ENCODE measurements at regions not wholly inside any gene's neighbourhood (a gene's known extent, or its start where the extent isn't known, plus 50 kb on each side); places are given as distances from the start of the nearest gene placed in this dataset.
A peak's percentile ranks its signal among the peaks of the same experiment; 100 is the strongest.

- Histone ChIP-seq H2AFZ (ENCODE audit: low read length) (no peak overlapping the region), H3K9me3 (ENCODE audit: low read depth, low read length) (no peaks in the 10 kb centered on the region), H3K79me2 (ENCODE audit: insufficient read depth, low read length) (no peaks in the 10 kb centered on the region), H3K36me3 (ENCODE audit: insufficient read depth, low read length) (no peaks in the 10 kb centered on the region), H3K4me3 (ENCODE audit: insufficient read depth, low read length) (no peak overlapping the region), H3K27me3 (ENCODE audit: insufficient read depth, low read length) (no peaks in the 10 kb centered on the region), H3K27ac (ENCODE audit: low read depth, low read length) (no peak overlapping the region), H3K4me1 (ENCODE audit: insufficient read depth, low read length) (peaks cover 17% of the 10 kb centered on the region), H4K20me1 (ENCODE audit: insufficient read depth, low read length) (no peaks in the 10 kb centered on the region), H3K4me2 (ENCODE audit: insufficient read depth, low read length) (no peak overlapping the region)
- DNase-seq (ENCODE audit: insufficient read length, low spot score, missing footprints): no peak
- no peak for TF ChIP-seq CTCF (IDR thresholded peaks at IDR 0.05; ENCODE audit: extremely low read depth, low read depth, low read length)
These were observed 194.9 kb downstream of the BCAS1 start for GRCh38 chr20:53875452-53875851.

GRCh38 chr20:53874706-53875105, 195.7 kb downstream of the BCAS1 start:
- H3K36me3 ChIP-seq (ENCODE audit: insufficient read depth, low read length): no peaks in the 10 kb centered on the region
- H3K79me2 ChIP-seq (ENCODE audit: insufficient read depth, low read length): no peaks in the 10 kb centered on the region
- no peak for DNase-seq (ENCODE audit: insufficient read length, low spot score, missing footprints)
- peaks cover 18% of the 10 kb centered on the region for H3K4me1 ChIP-seq (ENCODE audit: insufficient read depth, low read length)
- no peaks in the 10 kb centered on the region for H3K27me3 ChIP-seq (ENCODE audit: insufficient read depth, low read length)
- no peaks in the 10 kb centered on the region for H4K20me1 ChIP-seq (ENCODE audit: insufficient read depth, low read length)
- no peak overlapping the region for H3K4me3 ChIP-seq (ENCODE audit: insufficient read depth, low read length)
- H3K4me2 ChIP-seq (ENCODE audit: insufficient read depth, low read length): no peak overlapping the region
- no peak overlapping the region for H3K27ac ChIP-seq (ENCODE audit: low read depth, low read length)
- no peaks in the 10 kb centered on the region for H3K9me3 ChIP-seq (ENCODE audit: low read depth, low read length)
- no peak for TF ChIP-seq CTCF (IDR thresholded peaks at IDR 0.05; ENCODE audit: extremely low read depth, low read depth, low read length)
- H2AFZ ChIP-seq (ENCODE audit: low read length): peak overlapping the region; percentile 3

GRCh38 chr20:53874104-53874503, 196.3 kb downstream of the BCAS1 start:
- H3K27ac ChIP-seq (ENCODE audit: low read depth, low read length): no peak overlapping the region
- no peaks in the 10 kb centered on the region for H3K79me2 ChIP-seq (ENCODE audit: insufficient read depth, low read length)
- H4K20me1 ChIP-seq (ENCODE audit: insufficient read depth, low read length): no peaks in the 10 kb centered on the region
- TF ChIP-seq CTCF (IDR thresholded peaks at IDR 0.05; ENCODE audit: extremely low read depth, low read depth, low read length): no peak
- no peak overlapping the region for H3K4me3 ChIP-seq (ENCODE audit: insufficient read depth, low read length)
- no peaks in the 10 kb centered on the region for H3K9me3 ChIP-seq (ENCODE audit: low read depth, low read length)
- H3K4me2 ChIP-seq (ENCODE audit: insufficient read depth, low read length): no peak overlapping the region
- no peak overlapping the region for H2AFZ ChIP-seq (ENCODE audit: low read length)
- H3K36me3 ChIP-seq (ENCODE audit: insufficient read depth, low read length): no peaks in the 10 kb centered on the region
- DNase-seq (ENCODE audit: insufficient read length, low spot score, missing footprints): no peak
- H3K4me1 ChIP-seq (ENCODE audit: insufficient read depth, low read length): peaks cover 24% of the 10 kb centered on the region
- no peaks in the 10 kb centered on the region for H3K27me3 ChIP-seq (ENCODE audit: insufficient read depth, low read length)

DNA sequence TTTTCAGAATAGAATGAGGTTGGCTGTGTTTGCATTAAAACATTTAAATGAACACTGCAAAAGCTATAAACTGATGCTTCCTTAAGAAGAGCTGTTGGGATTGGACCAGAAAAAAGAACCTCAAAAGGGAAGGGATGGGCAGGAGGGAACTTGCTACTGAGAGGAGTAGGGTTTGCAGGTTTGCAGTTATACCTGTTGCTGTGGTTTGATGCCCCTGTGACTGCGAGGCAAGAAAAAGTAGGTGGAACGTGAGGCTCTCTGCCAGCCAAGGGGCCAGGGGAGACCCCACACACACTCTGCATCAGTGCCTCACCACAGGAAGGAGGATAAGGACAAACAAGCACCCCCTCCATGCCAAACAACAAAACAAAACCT, 197.2 kb downstream of the BCAS1 start:
- Histone ChIP-seq H3K27ac (ENCODE audit: low read depth, low read length) (peak overlapping the region; percentile 81), H3K79me2 (ENCODE audit: insufficient read depth, low read length) (no peaks in the 10 kb centered on the region), H4K20me1 (ENCODE audit: insufficient read depth, low read length) (no peaks in the 10 kb centered on the region), H3K4me2 (ENCODE audit: insufficient read depth, low read length) (peak overlapping the region; percentile 68), H3K9me3 (ENCODE audit: low read depth, low read length) (no peaks in the 10 kb centered on the region), H3K36me3 (ENCODE audit: insufficient read depth, low read length) (no peaks in the 10 kb centered on the region), H3K4me1 (ENCODE audit: insufficient read depth, low read length) (peaks cover 24% of the 10 kb centered on the region), H2AFZ (ENCODE audit: low read length) (peak overlapping the region; percentile 78), H3K27me3 (ENCODE audit: insufficient read depth, low read length) (no peaks in the 10 kb centered on the region), H3K4me3 (ENCODE audit: insufficient read depth, low read length) (peak overlapping the region; percentile 47)
- TF ChIP-seq CTCF (IDR thresholded peaks at IDR 0.05; ENCODE audit: extremely low read depth, low read depth, low read length): no peak
- no peak for DNase-seq (ENCODE audit: insufficient read length, low spot score, missing footprints)
